GM12891 (cell line): ENCODE measurements at regions not wholly inside any gene's neighbourhood (a gene's known extent, or its start where the extent isn't known, plus 50 kb on each side); places are given as distances from the start of the nearest gene placed in this dataset.

Experiments
- POLR2A ChIP-seq: IDR thresholded peaks from 2 replicates; pipeline ENCODE4 v1.6.1; 2011; ENCODE audit warnings: low read depth, low read length, control low read depth
- POLR2AphosphoS5 ChIP-seq: IDR thresholded peaks from 2 replicates; pipeline ENCODE4 v1.6.1; 2011; ENCODE audit warnings: low read depth, low read length, control low read depth

- TF ChIP-seq POLR2A: no peak
- TF ChIP-seq POLR2AphosphoS5: no peak
Observed at GRCh38 chr3:105085506-105085905, 281.2 kb upstream of the ALCAM start.
